Nephron progenitor cell (in vitro differentiated cells): ENCODE measurements at regions not wholly inside any gene's neighbourhood (a gene's known extent, or its start where the extent isn't known, plus 50 kb on each side); places are given as distances from the start of the nearest gene placed in this dataset.

ENCODE experiments used
- DNase-seq: peaks from one replicate; pipeline ENCODE4 v3.0.0; 2021
- H3K27ac Mint-ChIP-seq: 2 replicates; pipeline ENCODE4 v1.8.0; 2021; ENCODE audit warnings: mild to moderate bottlenecking, moderate library complexity, mixed read lengths
- H3K27me3 Mint-ChIP-seq: 2 replicates; pipeline ENCODE4 v1.8.0; 2021; ENCODE audit warnings: mild to moderate bottlenecking, low read depth, mixed read lengths; ENCODE audit not compliant: poor library complexity
- H3K36me3 Mint-ChIP-seq: 2 replicates; pipeline ENCODE4 v1.8.0; 2021; ENCODE audit warnings: low read depth, mixed read lengths
- H3K4me1 Mint-ChIP-seq: 2 replicates; pipeline ENCODE4 v1.8.0; 2021; ENCODE audit warnings: mixed read lengths
- H3K4me3 Mint-ChIP-seq: 2 replicates; pipeline ENCODE4 v1.8.0; 2021; ENCODE audit warnings: mild to moderate bottlenecking, moderate library complexity, mixed read lengths
- H3K9me3 Mint-ChIP-seq: 2 replicates; pipeline ENCODE4 v1.8.0; 2021; ENCODE audit warnings: mild to moderate bottlenecking, moderate library complexity, mixed read lengths
- CTCF ChIP-seq: fragments of 200-600 bp; sonication (generic); IDR thresholded peaks from 2 replicates; pipeline ENCODE4 v1.5.0; 2021; ENCODE audit warnings: antibody characterized with exemption

- Mint-ChIP-seq H3K4me3 (no peak overlapping the region), H3K4me1 (peaks cover 32% of the 10 kb centered on the region), H3K27ac (no peak overlapping the region), H3K36me3 (no peaks in the 10 kb centered on the region), H3K27me3 (peaks cover 11% of the 10 kb centered on the region), H3K9me3 (no peaks in the 10 kb centered on the region)
- DNase-seq, result no peak
- no peak for TF ChIP-seq CTCF
These were observed 204.0 kb upstream of the CTNNB1 start for GRCh38 chr3:40995271-40995670.

GRCh38 chr3:40996382-40996781 lies 202.9 kb upstream of the CTNNB1 start:
- DNase-seq, result no peak
- Mint-ChIP-seq H3K4me1 (peaks cover 32% of the 10 kb centered on the region), H3K27me3 (peaks cover 14% of the 10 kb centered on the region), H3K9me3 (no peaks in the 10 kb centered on the region), H3K4me3 (no peak overlapping the region), H3K36me3 (no peaks in the 10 kb centered on the region), H3K27ac (peak overlapping the region; percentile 50)
- no peak for TF ChIP-seq CTCF

- DNase-seq, result no peak
These were observed 202.2 kb upstream of the CTNNB1 start for GRCh38 chr3:40996827-40997710.

GRCh38 chr3:40997711-40998519 lies 201.4 kb upstream of the CTNNB1 start:
- no peaks in the 10 kb centered on the region for H3K36me3 Mint-ChIP-seq
- peaks cover 32% of the 10 kb centered on the region for H3K4me1 Mint-ChIP-seq
- no peak overlapping the region for H3K4me3 Mint-ChIP-seq
- no peak for TF ChIP-seq CTCF
- H3K27me3 Mint-ChIP-seq, result peaks cover 14% of the 10 kb centered on the region
- no peak for DNase-seq
- no peak overlapping the region for H3K27ac Mint-ChIP-seq
- no peaks in the 10 kb centered on the region for H3K9me3 Mint-ChIP-seq

More at GRCh38 chr3:40996827-40997710, 202.2 kb upstream of the CTNNB1 start:
- TF ChIP-seq CTCF, result no peak
- Mint-ChIP-seq H3K27ac (peak overlapping the region; percentile 50), H3K27me3 (peaks cover 14% of the 10 kb centered on the region), H3K4me1 (peaks cover 32% of the 10 kb centered on the region), H3K36me3 (no peaks in the 10 kb centered on the region), H3K4me3 (no peak overlapping the region), H3K9me3 (no peaks in the 10 kb centered on the region)

- no peaks in the 10 kb centered on the region for H3K9me3 Mint-ChIP-seq
- no peak overlapping the region for H3K27ac Mint-ChIP-seq
- H3K4me1 Mint-ChIP-seq, result peaks cover 32% of the 10 kb centered on the region
- H3K4me3 Mint-ChIP-seq, result no peak overlapping the region
- DNase-seq, result no peak
- no peaks in the 10 kb centered on the region for H3K36me3 Mint-ChIP-seq
- no peak for TF ChIP-seq CTCF
- peaks cover 11% of the 10 kb centered on the region for H3K27me3 Mint-ChIP-seq
These were observed 199.6 kb upstream of the CTNNB1 start for GRCh38 chr3:40999682-41000081.
